MM.1S (cell line): ENCODE measurements at regions not wholly inside any gene's neighbourhood (a gene's known extent, or its start where the extent isn't known, plus 50 kb on each side); places are given as distances from the start of the nearest gene placed in this dataset.

Experiments used
- DNase-seq: peaks from one replicate; pipeline ENCODE4 v3.0.0-alpha.2; 2015
- H2AFZ ChIP-seq: fragments of 300-600 bp; sonication (generic); 2 replicates; pipeline ENCODE4 v1.6.0; 2016; ENCODE audit warnings: antibody characterized with exemption, low read length
- H3F3A ChIP-seq: fragments of 300-600 bp; sonication (generic); 2 replicates; pipeline ENCODE4 v1.6.1; 2016; ENCODE audit warnings: mild to moderate bottlenecking, antibody characterized with exemption, low read length, moderate library complexity, mixed read lengths; ENCODE audit not compliant: insufficient read depth
- H3K27ac ChIP-seq: fragments of 300-600 bp; sonication (generic); 2 replicates; pipeline ENCODE4 v1.5.1; 2016; ENCODE audit warnings: mild to moderate bottlenecking, low read length
- H3K27me3 ChIP-seq: fragments of 300-600 bp; sonication (generic); replicated peaks from 2 replicates; pipeline ENCODE4 v1.6.0; 2016; ENCODE audit warnings: low read length; ENCODE audit not compliant: insufficient read depth
- H3K36me3 ChIP-seq: fragments of 300-600 bp; sonication (generic); replicated peaks from 2 replicates; pipeline ENCODE4 v1.6.1; 2016; ENCODE audit warnings: mild to moderate bottlenecking, low read length, mixed read lengths; ENCODE audit not compliant: insufficient read depth
- H3K4me1 ChIP-seq: fragments of 300-600 bp; sonication (generic); 2 replicates; pipeline ENCODE4 v1.6.1; 2016; ENCODE audit warnings: low read length, mixed read lengths
- H3K4me2 ChIP-seq: fragments of 300-600 bp; sonication (generic); 2 replicates; pipeline ENCODE4 v1.6.0; 2016; ENCODE audit warnings: low read depth, low read length
- H3K4me3 ChIP-seq: fragments of 300-600 bp; sonication (generic); 2 replicates; pipeline ENCODE4 v1.5.1; 2016; ENCODE audit warnings: low read length, mixed read lengths
- H3K79me2 ChIP-seq: fragments of 300-600 bp; sonication (generic); 2 replicates; pipeline ENCODE4 v1.6.1; 2016; ENCODE audit warnings: mixed run types, low read length, mixed read lengths
- H3K9ac ChIP-seq: fragments of 300-600 bp; sonication (generic); 2 replicates; pipeline ENCODE4 v1.6.1; 2016; ENCODE audit warnings: low read length, mixed read lengths
- H3K9me2 ChIP-seq: fragments of 300-600 bp; sonication (generic); replicated peaks from 2 replicates; pipeline ENCODE4 v1.6.1; 2016; ENCODE audit warnings: mild to moderate bottlenecking, low read length, mixed read lengths; ENCODE audit not compliant: insufficient read depth
- H3K9me3 ChIP-seq: fragments of 300-600 bp; sonication (generic); replicated peaks from 2 replicates; pipeline ENCODE4 v1.6.1; 2016; ENCODE audit warnings: mild to moderate bottlenecking, low read length, mixed read lengths; ENCODE audit not compliant: insufficient read depth
- H4K20me1 ChIP-seq: fragments of 300-600 bp; sonication (generic); 2 replicates; pipeline ENCODE4 v1.6.1; 2016; ENCODE audit warnings: mild to moderate bottlenecking, low read length, moderate library complexity, mixed read lengths; ENCODE audit not compliant: insufficient read depth
- EZH2 ChIP-seq: fragments of 300-600 bp; sonication (generic); optimal IDR thresholded peaks from 2 replicates; pipeline ENCODE3; 2017; ENCODE audit warnings: low read depth, mild to moderate bottlenecking, antibody characterized with exemption, low read length, mixed read lengths
- EZH2phosphoT487 ChIP-seq: fragments of 300-600 bp; sonication (generic); IDR thresholded peaks from 2 replicates; pipeline ENCODE4 v1.6.1; 2018; ENCODE audit warnings: antibody characterized with exemption, low read length
- TF ChIP-seq, protein P1 (sequence below): fragments of 300-600 bp; sonication (generic); IDR thresholded peaks from 2 replicates; pipeline ENCODE4 v1.5.1; 2016; ENCODE audit warnings: antibody characterized with exemption, low read length, mixed read lengths

DNA sequence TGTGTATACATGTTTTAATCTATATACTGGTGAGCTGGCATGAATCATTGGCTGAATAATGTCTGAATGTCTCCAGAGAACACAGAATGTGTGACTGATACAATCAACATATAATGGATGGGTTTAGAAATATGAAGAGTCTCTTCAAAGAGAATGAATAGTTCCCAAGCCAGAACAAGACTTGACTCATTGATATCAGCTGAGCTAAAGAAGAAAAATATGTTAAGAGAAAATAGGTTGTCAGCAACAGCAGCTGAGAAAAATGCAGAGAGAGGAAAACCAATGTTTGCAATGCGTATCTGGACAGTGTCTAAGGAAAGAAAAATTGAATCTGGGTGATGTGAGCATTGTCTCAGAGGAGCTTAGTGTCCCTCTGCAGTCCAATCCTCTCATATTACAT is 1281.8 kb upstream of the TENM4 start:
- Histone ChIP-seq H3K4me2 (no peak overlapping the region), H3K9me3 (no peaks in the 10 kb centered on the region), H3F3A (no peaks in the 10 kb centered on the region), H3K4me1 (0 out of 2 replicates have a peak, but pooled peaks cover 3% of the 10 kb centered on the region), H3K27me3 (no peaks in the 10 kb centered on the region), H3K4me3 (no peak overlapping the region), H3K9me2 (no peaks in the 10 kb centered on the region), H3K36me3 (no peaks in the 10 kb centered on the region), H3K27ac (no peak overlapping the region), H3K79me2 (no peaks in the 10 kb centered on the region), H3K9ac (no peak overlapping the region), H2AFZ (no peak overlapping the region), H4K20me1 (no peaks in the 10 kb centered on the region)
- TF ChIP-seq EZH2phosphoT487 (no peak), EZH2 (no peak)
- TF ChIP-seq, protein P1, sequence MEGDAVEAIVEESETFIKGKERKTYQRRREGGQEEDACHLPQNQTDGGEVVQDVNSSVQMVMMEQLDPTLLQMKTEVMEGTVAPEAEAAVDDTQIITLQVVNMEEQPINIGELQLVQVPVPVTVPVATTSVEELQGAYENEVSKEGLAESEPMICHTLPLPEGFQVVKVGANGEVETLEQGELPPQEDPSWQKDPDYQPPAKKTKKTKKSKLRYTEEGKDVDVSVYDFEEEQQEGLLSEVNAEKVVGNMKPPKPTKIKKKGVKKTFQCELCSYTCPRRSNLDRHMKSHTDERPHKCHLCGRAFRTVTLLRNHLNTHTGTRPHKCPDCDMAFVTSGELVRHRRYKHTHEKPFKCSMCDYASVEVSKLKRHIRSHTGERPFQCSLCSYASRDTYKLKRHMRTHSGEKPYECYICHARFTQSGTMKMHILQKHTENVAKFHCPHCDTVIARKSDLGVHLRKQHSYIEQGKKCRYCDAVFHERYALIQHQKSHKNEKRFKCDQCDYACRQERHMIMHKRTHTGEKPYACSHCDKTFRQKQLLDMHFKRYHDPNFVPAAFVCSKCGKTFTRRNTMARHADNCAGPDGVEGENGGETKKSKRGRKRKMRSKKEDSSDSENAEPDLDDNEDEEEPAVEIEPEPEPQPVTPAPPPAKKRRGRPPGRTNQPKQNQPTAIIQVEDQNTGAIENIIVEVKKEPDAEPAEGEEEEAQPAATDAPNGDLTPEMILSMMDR = no peak
- no peak for DNase-seq

DNA sequence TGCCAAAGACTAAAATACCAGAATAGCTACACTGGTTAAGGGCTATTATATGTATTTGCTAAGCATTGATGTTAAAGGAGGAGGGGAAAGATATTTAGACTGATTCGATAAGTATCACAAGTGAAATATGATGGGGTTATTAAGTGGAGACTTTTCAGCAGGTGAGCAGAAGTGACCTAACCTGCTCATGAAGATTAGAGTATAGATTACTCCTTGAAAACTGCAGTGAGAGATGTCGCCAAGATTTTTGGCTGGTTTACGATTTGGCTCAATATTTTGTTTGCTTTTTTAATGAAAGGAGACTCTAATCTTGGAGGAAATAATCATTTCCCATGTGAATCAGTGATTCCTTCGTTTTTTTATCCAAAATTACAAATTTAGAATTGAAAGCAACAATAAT is 1279.5 kb upstream of the TENM4 start:
- H3K36me3 ChIP-seq = no peaks in the 10 kb centered on the region
- TF ChIP-seq EZH2 (no peak), EZH2phosphoT487 (no peak)
- TF ChIP-seq, protein P1 = no peak
- no peaks in the 10 kb centered on the region for H3K27me3 ChIP-seq
- no peak overlapping the region for H3K27ac ChIP-seq
- no peaks in the 10 kb centered on the region for H4K20me1 ChIP-seq
- no peaks in the 10 kb centered on the region for H3K9me2 ChIP-seq
- no peak overlapping the region for H3K4me3 ChIP-seq
- H3K4me1 ChIP-seq = 0 out of 2 replicates have a peak, but pooled peaks cover 3% of the 10 kb centered on the region
- no peaks in the 10 kb centered on the region for H3F3A ChIP-seq
- H3K4me2 ChIP-seq = no peak overlapping the region
- DNase-seq = no peak
- no peaks in the 10 kb centered on the region for H3K79me2 ChIP-seq
- H3K9me3 ChIP-seq = no peaks in the 10 kb centered on the region
- H3K9ac ChIP-seq = no peak overlapping the region
- H2AFZ ChIP-seq = no peak overlapping the region

DNA sequence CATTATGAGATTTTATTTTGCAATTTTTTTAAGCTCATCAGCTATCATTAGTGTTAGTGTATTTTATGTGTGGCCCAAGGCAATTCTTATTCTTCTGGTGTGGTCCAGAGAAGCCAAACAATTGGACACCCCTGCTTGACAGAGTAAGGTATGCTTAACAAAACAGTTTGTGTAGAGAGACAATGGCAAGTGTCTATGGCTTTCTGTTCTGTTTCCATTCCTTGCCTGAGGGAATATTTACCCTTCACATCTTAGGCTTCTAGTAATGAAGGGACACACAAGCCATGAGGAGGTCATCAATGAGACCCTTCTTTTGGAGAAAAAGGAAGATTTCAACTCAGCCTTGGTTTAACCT is 1278.4 kb upstream of the TENM4 start:
- Histone ChIP-seq H3K27me3 (no peaks in the 10 kb centered on the region), H3K27ac (no peak overlapping the region), H3K9me3 (no peaks in the 10 kb centered on the region), H3K4me2 (no peak overlapping the region), H3F3A (no peaks in the 10 kb centered on the region), H3K79me2 (no peaks in the 10 kb centered on the region), H3K36me3 (no peaks in the 10 kb centered on the region), H3K4me1 (0 out of 2 replicates have a peak, but pooled peaks cover 3% of the 10 kb centered on the region), H3K9me2 (no peaks in the 10 kb centered on the region), H3K9ac (no peak overlapping the region), H4K20me1 (no peaks in the 10 kb centered on the region), H2AFZ (no peak overlapping the region), H3K4me3 (no peak overlapping the region)
- TF ChIP-seq EZH2phosphoT487 (no peak), EZH2 (no peak)
- TF ChIP-seq, protein P1 = no peak
- no peak for DNase-seq
